Glutamatergic neuron (in vitro differentiated cells): ENCODE measurements at regions not wholly inside any gene's neighbourhood (a gene's known extent, or its start where the extent isn't known, plus 50 kb on each side); places are given as distances from the start of the nearest gene placed in this dataset.

ENCODE experiments used
- DNase-seq: peaks from one replicate; pipeline ENCODE4 v3.0.0; 2022
- H3K27ac Mint-ChIP-seq: one replicate; pipeline ENCODE4 v1.8.0; 2020; ENCODE audit warnings: mild to moderate bottlenecking, mixed read lengths, inconsistent platforms; ENCODE audit not compliant: unreplicated experiment
- H3K27me3 Mint-ChIP-seq: one replicate; pipeline ENCODE4 v1.8.0; 2020; ENCODE audit warnings: mild to moderate bottlenecking, moderate library complexity, mixed read lengths, inconsistent platforms; ENCODE audit not compliant: unreplicated experiment
- H3K36me3 Mint-ChIP-seq: one replicate; pipeline ENCODE4 v1.8.0; 2020; ENCODE audit warnings: mild to moderate bottlenecking, mixed read lengths, inconsistent platforms; ENCODE audit not compliant: unreplicated experiment
- H3K4me1 Mint-ChIP-seq: one replicate; pipeline ENCODE4 v1.8.0; 2020; ENCODE audit warnings: mild to moderate bottlenecking, low read depth, mixed read lengths, inconsistent platforms; ENCODE audit not compliant: unreplicated experiment
- H3K4me3 Mint-ChIP-seq: one replicate; pipeline ENCODE4 v1.8.0; 2020; ENCODE audit warnings: mild to moderate bottlenecking, mixed read lengths, inconsistent platforms; ENCODE audit not compliant: unreplicated experiment
- H3K9me3 Mint-ChIP-seq: one replicate; pipeline ENCODE4 v1.8.0; 2020; ENCODE audit warnings: mild to moderate bottlenecking, moderate library complexity, mixed read lengths, inconsistent platforms; ENCODE audit not compliant: unreplicated experiment
- CTCF ChIP-seq: fragments of 200-600 bp; sonication (generic); IDR thresholded peaks from one replicate; pipeline ENCODE4 v1.5.0; 2021; ENCODE audit not compliant: partially characterized antibody, unreplicated experiment

- no peaks in the 10 kb centered on the region for H3K4me1 Mint-ChIP-seq
- H3K36me3 Mint-ChIP-seq = no peaks in the 10 kb centered on the region
- no peaks in the 10 kb centered on the region for H3K9me3 Mint-ChIP-seq
- no peak for TF ChIP-seq CTCF
- H3K27me3 Mint-ChIP-seq = no peaks in the 10 kb centered on the region
- no peak overlapping the region for H3K27ac Mint-ChIP-seq
- H3K4me3 Mint-ChIP-seq = no peak overlapping the region
- DNase-seq = no peak
Observed at GRCh38 chr18:61943175-61943964, 50.6 kb upstream of the RNF152 start.
